ENCODE measurements at regions not wholly inside any gene's neighbourhood (a gene's known extent, or its start where the extent isn't known, plus 50 kb on each side); places are given as distances from the start of the nearest gene placed in this dataset.

- no peaks in the 10 kb centered on the region for H3K4me1 Mint-ChIP-seq
- no peaks in the 10 kb centered on the region for H3K27me3 Mint-ChIP-seq
- no peaks in the 10 kb centered on the region for H3K9me3 Mint-ChIP-seq (ENCODE audit: low read depth)
- CTCF ChIA-PET = no interaction called here
- H3K4me3 Mint-ChIP-seq = no peak overlapping the region
- no peak for ATAC-seq
- H3K36me3 Mint-ChIP-seq = no peaks in the 10 kb centered on the region
- DNase-seq = no peak
- no peak overlapping the region for H3K27ac Mint-ChIP-seq
Observed at GRCh38 chr2:117137371-117137770, 677.1 kb upstream of the DDX18 start.

- Mint-ChIP-seq H3K4me1 (no peaks in the 10 kb centered on the region), H3K36me3 (no peaks in the 10 kb centered on the region), H3K27me3 (no peaks in the 10 kb centered on the region), H3K27ac (no peak overlapping the region), H3K4me3 (no peak overlapping the region), H3K9me3 (ENCODE audit: low read depth) (peaks cover 7% of the 10 kb centered on the region)
- CTCF ChIA-PET = no interaction called here
- DNase-seq (no peak), ATAC-seq (no peak)
Observed at GRCh38 chr2:117169036-117169765, 645.3 kb upstream of the DDX18 start.

- Mint-ChIP-seq H3K9me3 (ENCODE audit: low read depth) (peaks cover 9% of the 10 kb centered on the region), H3K4me3 (no peak overlapping the region), H3K27ac (no peak overlapping the region), H3K36me3 (no peaks in the 10 kb centered on the region), H3K27me3 (no peaks in the 10 kb centered on the region), H3K4me1 (no peaks in the 10 kb centered on the region)
- DNase-seq = no peak
- CTCF ChIA-PET = no interaction called here
- ATAC-seq = no peak
Observed at GRCh38 chr2:117170897-117171296, 643.6 kb upstream of the DDX18 start.

- H3K9me3 Mint-ChIP-seq (ENCODE audit: low read depth) = peaks cover 14% of the 10 kb centered on the region
- H3K4me1 Mint-ChIP-seq = no peaks in the 10 kb centered on the region
- H3K4me3 Mint-ChIP-seq = no peak overlapping the region
- CTCF ChIA-PET = no interaction called here
- no peaks in the 10 kb centered on the region for H3K36me3 Mint-ChIP-seq
- ATAC-seq (no peak), DNase-seq (no peak)
- no peak overlapping the region for H3K27ac Mint-ChIP-seq
- H3K27me3 Mint-ChIP-seq = no peaks in the 10 kb centered on the region
Observed at GRCh38 chr2:117179405-117179804, 635.1 kb upstream of the DDX18 start.

GRCh38 chr2:117190856-117191559 lies 623.5 kb upstream of the DDX18 start:
- ATAC-seq (no peak), DNase-seq (no peak)
- Mint-ChIP-seq H3K4me3 (no peak overlapping the region), H3K27me3 (no peaks in the 10 kb centered on the region), H3K4me1 (no peaks in the 10 kb centered on the region), H3K27ac (no peak overlapping the region), H3K9me3 (ENCODE audit: low read depth) (peaks cover 10% of the 10 kb centered on the region), H3K36me3 (no peaks in the 10 kb centered on the region)
- CTCF ChIA-PET = no interaction called here

- peaks cover 10% of the 10 kb centered on the region for H3K9me3 Mint-ChIP-seq (ENCODE audit: low read depth)
- H3K4me3 Mint-ChIP-seq = no peak overlapping the region
- no peaks in the 10 kb centered on the region for H3K4me1 Mint-ChIP-seq
- ATAC-seq (no peak), DNase-seq (no peak)
- no peaks in the 10 kb centered on the region for H3K36me3 Mint-ChIP-seq
- no peaks in the 10 kb centered on the region for H3K27me3 Mint-ChIP-seq
- CTCF ChIA-PET = no interaction called here
- no peak overlapping the region for H3K27ac Mint-ChIP-seq
Observed at GRCh38 chr2:117195381-117195780, 619.1 kb upstream of the DDX18 start.

- Mint-ChIP-seq H3K4me1 (no peaks in the 10 kb centered on the region), H3K36me3 (no peaks in the 10 kb centered on the region), H3K27ac (no peak overlapping the region), H3K27me3 (no peaks in the 10 kb centered on the region), H3K9me3 (ENCODE audit: low read depth) (peaks cover 12% of the 10 kb centered on the region), H3K4me3 (no peak overlapping the region)
- ATAC-seq (no peak), DNase-seq (no peak)
- CTCF ChIA-PET = no interaction called here
Observed at GRCh38 chr2:117199511-117199910, 615.0 kb upstream of the DDX18 start.

- DNase-seq = no peak
- H3K27me3 Mint-ChIP-seq = no peaks in the 10 kb centered on the region
- no peaks in the 10 kb centered on the region for H3K36me3 Mint-ChIP-seq
- CTCF ChIA-PET = no interaction called here
- no peak for ATAC-seq
- H3K4me3 Mint-ChIP-seq = no peak overlapping the region
- no peak overlapping the region for H3K27ac Mint-ChIP-seq
- no peaks in the 10 kb centered on the region for H3K4me1 Mint-ChIP-seq
- H3K9me3 Mint-ChIP-seq (ENCODE audit: low read depth) = peaks cover 9% of the 10 kb centered on the region
Observed at GRCh38 chr2:117212562-117212961, 601.9 kb upstream of the DDX18 start.

- ATAC-seq (no peak), DNase-seq (no peak)
- Mint-ChIP-seq H3K27me3 (no peaks in the 10 kb centered on the region), H3K4me3 (no peak overlapping the region), H3K4me1 (no peaks in the 10 kb centered on the region), H3K36me3 (no peaks in the 10 kb centered on the region), H3K9me3 (ENCODE audit: low read depth) (peaks cover 11% of the 10 kb centered on the region), H3K27ac (no peak overlapping the region)
- CTCF ChIA-PET = no interaction called here
Observed at GRCh38 chr2:117217145-117217544, 597.3 kb upstream of the DDX18 start.

GRCh38 chr2:117222809-117223208 lies 591.7 kb upstream of the DDX18 start:
- ATAC-seq (no peak), DNase-seq (no peak)
- Mint-ChIP-seq H3K4me3 (no peak overlapping the region), H3K27me3 (no peaks in the 10 kb centered on the region), H3K4me1 (no peaks in the 10 kb centered on the region), H3K36me3 (no peaks in the 10 kb centered on the region), H3K9me3 (ENCODE audit: low read depth) (peaks cover 10% of the 10 kb centered on the region), H3K27ac (no peak overlapping the region)
- CTCF ChIA-PET = no interaction called here

- H3K4me3 Mint-ChIP-seq = no peak overlapping the region
- no peaks in the 10 kb centered on the region for H3K36me3 Mint-ChIP-seq
- no peaks in the 10 kb centered on the region for H3K4me1 Mint-ChIP-seq
- CTCF ChIA-PET = no interaction called here
- H3K9me3 Mint-ChIP-seq (ENCODE audit: low read depth) = peaks cover 5% of the 10 kb centered on the region
- H3K27ac Mint-ChIP-seq = no peak overlapping the region
- no peaks in the 10 kb centered on the region for H3K27me3 Mint-ChIP-seq
- ATAC-seq (no peak), DNase-seq (no peak)
Observed at GRCh38 chr2:117232305-117232704, 582.2 kb upstream of the DDX18 start.

GRCh38 chr2:117257362-117257761 lies 557.1 kb upstream of the DDX18 start:
- CTCF ChIA-PET = no interaction called here
- peaks cover 2% of the 10 kb centered on the region for H3K9me3 Mint-ChIP-seq (ENCODE audit: low read depth)
- no peak overlapping the region for H3K27ac Mint-ChIP-seq
- no peak overlapping the region for H3K4me3 Mint-ChIP-seq
- H3K27me3 Mint-ChIP-seq = no peaks in the 10 kb centered on the region
- H3K36me3 Mint-ChIP-seq = no peaks in the 10 kb centered on the region
- H3K4me1 Mint-ChIP-seq = no peaks in the 10 kb centered on the region
- DNase-seq (no peak), ATAC-seq (no peak)

- Mint-ChIP-seq H3K9me3 (ENCODE audit: low read depth) (peaks cover 1% of the 10 kb centered on the region), H3K4me3 (no peak overlapping the region), H3K4me1 (no peaks in the 10 kb centered on the region), H3K27me3 (no peaks in the 10 kb centered on the region), H3K27ac (no peak overlapping the region), H3K36me3 (no peaks in the 10 kb centered on the region)
- ATAC-seq (no peak), DNase-seq (no peak)
- CTCF ChIA-PET = no interaction called here
Observed at GRCh38 chr2:117269574-117269973, 544.9 kb upstream of the DDX18 start.

- Mint-ChIP-seq H3K4me1 (no peaks in the 10 kb centered on the region), H3K27ac (no peak overlapping the region), H3K36me3 (no peaks in the 10 kb centered on the region), H3K27me3 (no peaks in the 10 kb centered on the region), H3K4me3 (no peak overlapping the region), H3K9me3 (ENCODE audit: low read depth) (no peaks in the 10 kb centered on the region)
- CTCF ChIA-PET = no interaction called here
- ATAC-seq = no peak
- DNase-seq = no peak
Observed at GRCh38 chr2:117271631-117272030, 542.9 kb upstream of the DDX18 start.

Data from activated CD8-positive, alpha-beta memory T cell treated with anti-CD3 and anti-CD28 coated beads, Interleukin-2, amount 10 ng/mL, durations not matched to agents 7 days and 5 days (primary cell).